Endothelial cell of hepatic sinusoid (primary cell): ENCODE measurements at regions not wholly inside any gene's neighbourhood (a gene's known extent, or its start where the extent isn't known, plus 50 kb on each side); places are given as distances from the start of the nearest gene placed in this dataset.

Experiments used
- in situ Hi-C: cut with HindIII; loops from 2 replicates; pipeline ENCODE4 v1.10.0; 2017; ENCODE audit warnings: low sequenced_read_pairs

DNA sequence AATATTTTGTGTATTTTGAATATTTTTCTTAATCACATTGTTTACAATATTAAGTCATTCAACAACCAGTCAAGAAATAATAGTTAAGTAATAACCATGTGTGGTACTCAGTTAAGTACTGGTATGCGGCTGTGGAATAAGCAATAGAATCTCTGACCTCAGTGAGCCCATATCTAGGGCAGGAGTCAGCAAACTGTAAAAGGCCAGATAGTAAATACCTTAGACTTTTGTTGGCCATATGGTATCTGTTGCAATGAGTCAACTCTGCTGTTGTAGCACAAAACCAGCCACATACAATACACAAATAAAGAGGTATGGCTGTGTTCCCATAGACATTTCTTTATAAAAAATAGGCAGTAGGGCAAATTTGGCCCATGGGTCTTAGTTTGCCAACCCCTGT lies 311.6 kb upstream of the SEMA3A start:
- in situ Hi-C loops: no loop called here

DNA sequence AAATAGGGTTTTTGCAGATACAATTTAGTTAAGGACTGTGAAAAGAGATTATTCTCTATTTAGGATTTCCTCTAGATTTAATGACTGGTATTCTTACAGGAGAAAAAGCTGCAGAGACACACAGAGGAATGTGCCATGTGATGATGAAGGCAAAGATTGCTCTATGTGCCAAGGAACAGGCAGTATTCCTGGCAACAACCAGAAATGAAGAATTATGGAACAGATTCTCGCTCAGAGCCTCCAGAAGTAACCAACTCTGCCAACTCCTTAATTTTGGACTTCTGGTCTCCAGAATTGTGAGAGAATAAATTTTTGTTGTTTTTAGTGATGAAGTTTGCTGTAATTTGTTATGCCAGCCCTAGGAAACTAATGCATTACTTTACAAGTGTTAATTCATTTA lies 307.6 kb upstream of the SEMA3A start:
- in situ Hi-C loops: no loop called here

DNA sequence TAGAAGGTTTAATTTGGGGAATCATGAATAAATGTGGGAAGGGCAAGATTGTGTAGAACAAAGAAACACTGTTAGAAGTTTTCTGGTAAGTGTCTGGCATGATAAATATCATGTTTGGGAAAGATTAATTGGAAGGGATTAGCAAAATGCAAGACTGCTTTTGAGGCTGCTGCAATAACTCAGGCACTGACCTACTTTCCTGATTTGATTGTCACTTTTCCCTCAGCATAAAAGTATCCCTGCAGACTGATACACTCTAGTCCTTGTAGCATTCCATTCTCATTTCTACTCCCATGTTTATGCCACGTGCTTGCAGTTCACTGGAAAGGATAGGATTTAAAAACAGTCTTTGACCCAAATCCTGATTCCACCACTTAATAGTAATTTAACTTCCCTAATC lies 303.3 kb upstream of the SEMA3A start:
- in situ Hi-C loops: no loop called here

DNA sequence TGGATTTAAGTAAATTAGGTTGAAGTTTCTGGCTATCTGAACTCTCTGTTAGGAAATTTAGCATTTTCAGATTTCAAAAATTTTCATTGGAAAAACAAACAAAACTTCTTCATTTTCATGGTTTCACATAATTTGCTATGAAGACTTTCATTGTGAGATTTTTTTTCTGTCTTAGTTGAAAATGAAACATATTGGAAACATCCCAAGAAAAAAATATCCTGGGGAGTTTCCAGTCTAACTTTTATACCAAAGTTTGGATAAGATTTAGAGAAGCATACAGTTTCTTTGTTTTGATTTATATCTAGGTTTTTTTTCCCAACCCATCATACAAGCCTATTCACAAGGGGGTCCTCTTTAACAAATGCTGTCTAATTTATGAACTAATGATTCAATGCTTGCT lies 300.5 kb upstream of the SEMA3A start:
- in situ Hi-C loops: no loop called here

DNA sequence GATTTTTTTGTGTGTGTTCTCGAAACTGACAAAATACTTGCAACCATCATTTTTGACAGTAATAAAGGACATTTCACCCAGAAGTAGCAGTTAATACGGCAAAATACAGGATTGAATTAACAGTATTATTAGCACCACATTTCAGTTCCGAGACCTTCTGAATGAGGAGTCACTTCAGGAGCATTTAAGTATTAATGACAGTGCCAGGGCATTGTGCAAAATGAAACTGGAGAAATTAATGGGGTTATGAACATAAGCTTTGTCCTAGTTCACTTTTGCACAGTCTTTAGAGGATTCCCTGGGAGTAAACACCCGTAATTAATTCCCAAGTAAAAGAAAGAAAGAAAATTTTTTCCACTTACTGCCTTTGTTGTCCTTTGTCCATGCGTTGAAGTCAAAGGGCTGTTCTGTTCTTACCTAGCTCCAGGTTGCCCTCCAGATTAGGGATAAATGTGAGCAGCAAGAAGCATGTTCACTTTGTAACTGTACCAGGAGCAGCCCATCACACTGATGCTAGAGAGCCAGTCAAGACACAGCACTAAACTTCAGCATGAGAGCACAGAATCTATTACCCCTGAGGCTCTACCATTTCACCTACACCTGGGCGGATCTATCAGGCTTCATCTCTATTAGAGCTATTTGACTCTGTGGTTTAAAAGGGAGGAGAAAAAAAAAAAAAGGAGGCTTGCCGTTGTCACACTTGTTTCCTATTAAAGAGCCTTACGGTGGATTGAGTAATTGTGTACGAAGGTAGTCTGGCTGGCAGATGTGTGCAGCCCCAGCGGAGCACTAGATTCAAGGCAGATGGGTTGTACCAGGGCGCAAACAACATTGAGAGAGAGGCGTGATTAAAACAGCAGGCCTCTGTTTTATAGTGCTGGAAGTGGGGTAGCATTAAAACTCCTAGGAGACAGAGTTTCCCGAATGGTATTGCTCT lies 297.8 kb upstream of the SEMA3A start:
- in situ Hi-C loops: no loop called here

DNA sequence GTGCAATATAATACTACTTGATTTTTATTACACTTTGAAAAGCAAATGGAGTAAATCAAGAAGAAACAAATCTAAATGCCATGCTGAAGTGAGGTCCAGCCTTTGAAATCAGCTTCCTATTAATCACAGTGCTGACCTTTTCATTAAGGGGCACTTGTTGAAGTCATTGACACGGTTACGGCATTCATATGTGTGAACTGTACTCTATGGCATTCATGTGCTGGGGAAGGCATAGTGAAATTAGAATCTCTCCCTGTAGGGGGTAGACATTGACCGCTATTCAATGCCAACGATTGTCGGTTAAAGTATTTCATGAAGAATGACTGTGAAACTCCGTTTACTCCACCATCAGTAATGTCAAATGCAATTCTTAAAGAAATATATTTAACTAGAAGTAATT lies 296.1 kb upstream of the SEMA3A start:
- in situ Hi-C loops: no loop called here

DNA sequence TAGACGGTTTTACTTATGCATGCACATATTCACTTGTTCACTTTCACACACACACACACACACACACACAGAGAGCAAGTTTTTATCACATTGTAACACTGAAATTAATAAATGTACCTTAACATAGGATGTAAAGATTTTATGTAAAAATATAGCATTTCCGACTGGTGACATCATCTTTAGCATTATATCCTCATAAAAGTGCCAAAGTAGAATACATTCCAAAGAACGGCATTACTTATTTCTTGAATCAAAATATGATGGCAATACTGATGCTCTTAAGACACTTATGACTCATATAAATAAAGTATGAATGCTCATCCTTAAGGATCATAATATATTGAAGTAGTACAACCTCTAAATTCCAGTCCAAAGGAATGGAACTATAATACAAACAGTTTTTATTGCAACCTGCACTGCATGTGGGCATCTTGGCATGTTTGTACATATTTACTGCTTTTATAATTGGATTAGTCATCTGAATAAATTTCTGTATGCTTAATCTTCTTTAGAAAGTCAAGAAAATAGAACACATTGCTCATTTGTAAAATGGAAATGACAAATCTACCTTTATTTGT lies 290.0 kb upstream of the SEMA3A start:
- in situ Hi-C loops: no loop called here

DNA sequence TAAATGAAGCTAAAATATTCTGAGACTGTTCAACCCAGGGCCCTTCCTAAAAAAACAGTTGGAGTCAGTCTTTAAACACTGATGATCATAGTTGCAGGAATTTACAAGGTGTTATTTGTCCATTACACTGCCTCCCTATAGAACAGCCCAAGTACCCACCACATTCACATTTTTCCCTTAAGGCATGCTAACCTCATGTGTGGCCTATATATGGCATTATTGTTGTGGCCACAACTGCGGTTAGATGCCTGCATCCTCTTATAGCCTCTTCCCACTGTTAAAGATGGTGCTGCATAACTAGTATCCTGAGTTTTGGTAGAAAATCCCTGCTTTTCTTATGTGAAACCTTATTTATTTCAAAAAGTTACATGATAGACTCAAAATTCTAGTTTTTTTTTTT lies 287.9 kb upstream of the SEMA3A start:
- in situ Hi-C loops: no loop called here

DNA sequence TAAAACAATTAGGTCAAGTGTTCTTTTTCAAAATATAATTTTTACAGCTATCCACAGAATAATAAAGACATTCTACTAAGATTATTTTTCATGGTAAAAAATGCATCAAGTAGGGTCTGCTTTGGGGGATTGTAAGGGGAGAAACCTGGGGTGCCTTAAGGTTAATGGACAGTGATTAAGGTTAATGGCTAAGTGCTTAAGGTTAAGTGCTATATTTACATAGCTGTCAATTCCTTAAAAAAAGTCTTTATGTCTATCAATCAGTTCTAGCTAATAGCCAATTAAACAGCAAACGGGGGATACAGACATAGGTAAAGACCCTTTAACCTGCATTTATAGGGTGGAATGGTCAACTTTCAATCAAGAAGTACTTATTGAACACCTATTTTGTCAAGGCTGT lies 284.5 kb upstream of the SEMA3A start:
- in situ Hi-C loops: no loop called here

DNA sequence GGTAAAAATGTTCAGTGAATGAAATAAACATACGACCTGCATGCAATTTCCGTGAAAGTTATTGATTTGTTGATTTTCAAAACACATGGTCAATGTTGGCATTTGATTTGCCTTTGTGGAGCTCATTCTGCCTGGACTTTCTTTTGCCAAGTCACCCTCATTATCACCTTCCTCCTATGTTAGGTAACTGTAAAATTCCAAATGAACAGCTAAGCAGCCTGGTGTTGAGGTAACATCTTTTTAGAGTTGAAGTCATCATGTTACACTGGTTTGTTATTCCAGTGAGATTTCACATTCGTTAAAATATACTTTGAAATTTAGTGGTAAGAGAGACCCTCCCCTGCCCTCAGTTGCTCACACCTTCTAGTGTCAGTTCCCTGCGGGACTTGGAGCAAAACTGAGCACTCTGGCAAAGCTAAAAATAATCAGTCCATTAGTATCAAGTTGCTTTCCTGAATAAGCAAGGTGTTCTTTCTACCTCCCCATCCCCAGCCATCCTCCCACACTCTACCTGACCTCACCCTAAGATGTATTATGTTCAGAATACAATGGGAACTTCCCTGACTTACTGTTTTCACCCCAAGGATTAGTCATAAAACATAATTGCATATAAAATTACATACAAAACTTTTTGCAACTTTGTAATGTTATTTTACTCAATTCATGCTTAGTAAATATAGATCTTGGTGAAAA lies 283.3 kb upstream of the SEMA3A start:
- in situ Hi-C loops: no loop called here

DNA sequence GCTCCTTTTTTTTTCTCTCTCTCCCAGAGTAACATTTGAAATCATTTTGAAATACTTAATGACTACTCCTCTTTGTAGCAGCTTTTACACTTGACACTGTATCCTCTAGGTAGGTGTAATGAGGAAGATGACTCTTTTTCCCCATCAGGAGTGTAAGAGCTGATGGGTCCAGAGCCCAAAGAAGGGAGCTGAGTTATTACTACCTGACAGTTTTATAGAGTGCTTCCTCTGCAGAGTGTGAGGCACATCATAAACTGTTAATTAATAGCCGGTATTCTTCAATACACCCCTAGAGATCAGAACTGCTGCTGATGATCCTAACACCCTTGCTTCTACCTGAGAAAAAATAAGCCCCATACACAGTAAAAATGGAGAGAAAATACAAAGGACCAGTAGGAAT lies 279.8 kb upstream of the SEMA3A start:
- in situ Hi-C loops: no loop called here

DNA sequence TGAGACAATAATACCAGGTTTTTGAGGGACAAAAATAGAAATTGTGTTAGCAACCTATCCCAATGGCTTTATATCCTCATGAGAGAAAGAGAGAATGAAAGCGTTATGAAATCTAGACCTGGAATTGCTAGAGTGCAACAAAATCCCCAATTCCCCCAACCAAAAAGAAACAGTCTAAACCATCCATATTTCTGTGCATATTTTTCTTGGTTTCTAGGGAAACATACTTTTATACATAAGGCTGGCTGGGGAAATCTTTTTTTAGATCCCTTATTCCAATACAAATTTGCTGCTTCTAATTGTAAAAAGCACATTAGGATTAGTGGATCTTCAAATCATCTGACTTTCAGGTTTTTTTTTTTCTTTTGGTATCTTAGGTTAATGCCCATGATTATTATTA lies 277.0 kb upstream of the SEMA3A start:
- in situ Hi-C loops: no loop called here

DNA sequence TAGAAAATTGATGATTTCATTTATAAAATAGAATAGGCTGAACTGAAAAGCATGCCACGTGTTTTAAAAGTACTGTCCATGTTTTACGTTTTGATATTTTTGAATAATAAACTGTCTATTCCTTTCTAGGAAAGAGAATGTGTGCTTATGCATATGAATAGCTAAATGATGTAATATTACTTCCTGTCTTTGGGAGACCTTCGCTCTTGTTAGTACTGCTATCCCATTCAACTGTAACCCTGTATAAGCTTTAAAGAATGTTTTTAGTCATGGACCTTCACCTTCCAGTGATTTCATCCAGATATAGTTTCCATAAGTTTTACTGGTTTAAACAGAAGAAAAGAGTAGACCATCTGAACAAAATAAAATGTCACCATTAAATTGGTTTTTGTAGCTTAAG lies 274.4 kb upstream of the SEMA3A start:
- in situ Hi-C loops: no loop called here

DNA sequence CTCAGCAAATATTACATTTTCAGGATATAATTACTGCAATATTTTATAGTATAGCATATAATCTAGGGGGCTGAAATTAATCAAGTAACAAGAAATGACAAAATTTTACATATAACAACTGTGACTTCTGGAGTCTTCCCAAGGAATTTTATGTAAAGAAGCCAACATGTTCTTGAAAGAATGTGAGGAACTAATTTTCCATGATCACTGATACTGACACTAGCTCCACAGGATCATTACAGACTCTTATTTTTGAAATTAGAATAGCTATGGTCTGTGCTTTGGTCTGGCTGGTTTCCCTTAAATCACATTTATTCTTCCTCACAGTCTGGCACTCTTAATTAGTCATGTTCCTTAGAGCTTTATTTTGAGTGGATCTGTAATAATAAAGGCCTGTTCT lies 267.7 kb upstream of the SEMA3A start:
- in situ Hi-C loops: no loop called here

DNA sequence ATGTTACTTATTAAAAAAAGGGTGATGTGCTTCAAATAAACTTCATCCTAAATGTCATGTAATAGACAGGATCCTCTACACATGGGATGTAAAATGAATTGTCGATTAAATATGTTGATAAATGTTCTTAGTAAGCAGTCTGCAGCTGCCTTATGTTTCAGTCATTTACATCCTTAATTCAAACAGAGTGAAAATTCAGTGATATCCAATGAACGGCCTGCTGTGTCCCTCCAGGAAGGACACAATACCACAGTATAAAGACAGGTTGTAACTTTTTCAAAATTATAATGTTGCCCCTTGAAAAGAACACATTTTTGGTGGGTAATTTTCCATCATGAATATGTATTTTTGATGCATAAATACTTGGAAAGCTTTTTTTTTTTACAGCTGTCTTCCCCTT lies 266.5 kb upstream of the SEMA3A start:
- in situ Hi-C loops: no loop called here

DNA sequence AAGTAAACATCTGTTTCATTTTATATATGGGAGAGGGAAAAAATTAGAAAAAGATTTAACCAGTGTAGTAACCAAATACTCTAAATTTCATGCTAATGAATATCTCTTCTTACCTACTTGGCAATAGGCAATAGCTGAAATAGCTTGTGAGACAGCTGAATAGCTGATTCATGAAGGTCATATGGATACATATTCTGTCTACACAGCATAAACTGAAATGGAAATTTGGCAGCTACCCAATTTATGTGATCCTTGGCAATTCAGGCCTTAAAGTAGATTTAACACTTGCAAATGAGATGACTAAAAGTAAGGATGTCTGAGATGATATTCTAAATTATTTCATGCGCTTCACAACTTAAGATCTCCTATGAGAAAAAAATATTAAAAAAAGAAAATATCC lies 261.2 kb upstream of the SEMA3A start:
- in situ Hi-C loops: no loop called here

DNA sequence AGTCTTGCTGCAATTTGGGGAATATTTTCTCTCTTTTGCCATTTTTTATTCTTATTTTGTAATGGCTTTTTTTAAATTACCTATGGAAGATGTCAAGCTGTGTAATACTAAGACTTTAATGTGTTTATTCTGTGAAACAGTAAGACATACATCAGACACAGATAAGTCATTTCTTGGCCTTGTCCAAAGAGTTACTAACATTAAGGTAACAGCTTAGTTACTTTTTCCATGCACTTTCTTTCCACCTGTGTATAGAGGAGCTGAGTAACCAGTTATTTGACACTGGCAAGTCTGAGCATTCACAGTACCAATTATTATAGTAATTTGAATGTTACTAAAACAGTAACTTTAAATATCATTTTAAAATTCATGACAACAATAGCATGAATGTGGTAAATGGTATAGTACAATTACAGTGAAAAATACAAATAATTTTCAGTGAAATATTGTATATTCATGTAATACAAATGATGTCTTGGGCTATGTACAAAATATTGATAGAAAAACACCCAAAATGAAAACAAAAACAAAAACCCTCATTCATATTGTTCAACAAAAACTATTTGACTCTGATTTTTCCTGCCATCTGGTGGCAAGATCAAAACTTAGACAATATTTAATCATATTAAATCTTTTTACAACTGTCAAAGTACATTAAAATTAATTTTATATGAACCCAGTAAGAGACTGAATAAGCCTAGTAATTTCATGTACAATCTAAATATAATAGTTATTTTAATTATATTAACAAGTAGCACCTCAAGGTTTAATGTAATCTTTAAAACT lies 259.8 kb upstream of the SEMA3A start:
- in situ Hi-C loops: no loop called here

DNA sequence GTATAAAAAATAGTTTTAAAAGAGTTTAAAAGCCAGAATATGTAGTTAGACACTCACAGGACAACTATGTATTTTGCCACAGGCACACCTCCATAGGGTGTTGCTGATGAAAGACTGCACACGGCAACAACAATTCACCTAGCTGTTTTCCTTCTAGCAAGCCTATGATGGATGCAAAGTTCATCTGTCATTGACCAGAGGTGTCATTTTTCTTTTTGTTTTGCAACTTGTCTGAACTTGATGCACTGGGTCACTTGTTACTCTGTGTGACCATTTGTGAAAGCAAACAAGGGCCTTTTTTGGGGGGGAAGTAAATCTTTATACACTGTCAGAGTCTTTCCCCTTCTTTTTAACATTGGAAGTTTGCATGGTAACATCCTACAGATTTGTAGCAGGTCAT lies 258.0 kb upstream of the SEMA3A start:
- in situ Hi-C loops: no loop called here

DNA sequence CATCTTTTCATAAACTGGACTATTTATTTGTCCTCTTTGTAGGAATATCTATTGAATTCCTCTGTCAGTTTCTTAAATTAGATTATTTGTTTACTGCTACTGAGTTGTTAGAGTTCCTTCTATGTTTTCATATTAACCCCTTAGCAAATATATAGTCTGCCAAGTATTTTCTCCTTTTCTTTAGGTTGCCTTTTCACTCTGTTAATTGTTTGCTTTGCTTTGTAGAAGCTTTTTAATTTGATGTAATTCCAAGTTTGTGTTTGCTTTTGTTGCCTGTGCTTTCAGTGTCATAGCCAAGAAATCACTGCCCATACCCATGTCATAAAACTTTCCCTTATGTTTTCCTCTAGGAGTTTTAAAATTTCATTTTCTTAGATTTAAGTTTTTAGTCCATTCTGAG lies 256.2 kb upstream of the SEMA3A start:
- in situ Hi-C loops: no loop called here

DNA sequence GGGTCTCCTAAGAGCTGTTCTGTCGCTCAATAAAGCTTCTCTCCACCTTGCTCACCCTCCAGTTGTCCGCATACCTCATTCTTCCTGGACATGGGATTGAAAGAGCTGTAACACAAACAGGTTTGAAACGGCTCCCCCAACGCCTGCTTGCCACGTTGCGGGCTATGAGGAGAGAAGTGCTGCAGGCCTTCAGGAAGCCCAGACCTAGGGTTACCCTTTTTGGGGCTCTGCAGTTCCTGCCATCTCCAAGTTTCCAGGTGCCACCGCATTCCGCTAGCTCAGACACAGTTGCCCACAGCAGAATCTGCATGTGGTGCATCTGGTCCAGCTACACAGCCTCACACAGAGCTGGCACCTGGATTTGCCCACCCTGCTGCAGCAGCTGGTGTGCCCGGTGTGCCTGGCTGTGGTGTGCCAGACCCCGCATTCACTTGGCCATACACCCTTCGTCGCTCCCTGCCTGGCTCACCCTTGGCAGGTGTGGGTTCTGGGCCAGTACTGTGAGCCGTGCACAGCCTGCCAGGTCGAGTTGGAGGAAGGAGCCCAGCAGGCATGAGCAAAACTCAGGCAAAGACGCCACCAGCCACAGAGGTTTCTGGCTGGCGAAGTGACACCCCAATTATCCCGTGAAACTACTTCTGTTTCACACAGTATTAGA lies 253.2 kb upstream of the SEMA3A start:
- in situ Hi-C loops: no loop called here

DNA sequence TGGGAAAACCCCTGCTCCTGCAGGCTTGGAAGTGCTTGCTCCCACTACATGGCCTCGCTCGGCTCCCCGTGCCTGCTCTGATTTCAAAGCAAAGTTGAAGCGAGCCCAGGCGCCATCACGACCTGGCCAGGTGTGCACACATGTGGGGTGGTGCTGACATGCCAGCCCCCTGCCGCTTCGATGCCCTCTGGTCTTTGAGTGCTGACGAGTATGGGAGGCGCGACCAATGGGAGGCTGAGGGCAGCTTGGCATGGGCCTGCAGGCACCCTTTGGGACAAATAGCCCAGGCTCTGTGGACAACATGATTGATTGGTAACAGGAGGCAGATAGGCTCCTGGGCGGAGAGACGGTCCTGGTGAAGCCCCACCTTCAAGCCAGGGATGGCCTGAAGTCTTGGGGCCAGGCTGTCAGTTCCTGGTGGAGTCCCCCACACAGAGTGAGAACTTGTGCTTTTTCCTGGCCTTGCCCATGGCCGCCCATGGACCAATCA lies 252.4 kb upstream of the SEMA3A start:
- in situ Hi-C loops: no loop called here
